AG09309 (cell line): ENCODE measurements at regions not wholly inside any gene's neighbourhood (a gene's known extent, or its start where the extent isn't known, plus 50 kb on each side); places are given as distances from the start of the nearest gene placed in this dataset.

ENCODE experiments used
- DNase-seq: peaks from one replicate; pipeline ENCODE4 v3.0.0-alpha.2; 2010; ENCODE audit warnings: low read depth
- H3K4me3 ChIP-seq: 2 replicates; pipeline ENCODE4 v1.5.1; 2011; ENCODE audit warnings: mild to moderate bottlenecking, low read depth, low read length, moderate library complexity; ENCODE audit not compliant: control insufficient read depth
- CTCF ChIP-seq: IDR thresholded peaks from 2 replicates; pipeline ENCODE4 v1.5.1; 2011; ENCODE audit warnings: mild to moderate bottlenecking, low read depth, low read length, inconsistent platforms; ENCODE audit not compliant: insufficient read depth, control insufficient read depth; ENCODE audit errors: missing control alignments

GRCh38 chr16:86848821-86849220 lies 270.5 kb downstream of the FOXL1 start:
- TF ChIP-seq CTCF, result no peak
- no peak for DNase-seq
- H3K4me3 ChIP-seq, result no peak overlapping the region

- no peak overlapping the region for H3K4me3 ChIP-seq
- no peak for DNase-seq
- TF ChIP-seq CTCF, result no peak
Measured at GRCh38 chr16:86850670-86851069, 272.3 kb downstream of the FOXL1 start.

- TF ChIP-seq CTCF, result no peak
- H3K4me3 ChIP-seq, result no peak overlapping the region
- no peak for DNase-seq
Measured at GRCh38 chr16:86852135-86852534, 273.8 kb downstream of the FOXL1 start.

- peak; percentile 99 for DNase-seq
- no peak for TF ChIP-seq CTCF
- H3K4me3 ChIP-seq, result no peak overlapping the region
Measured at GRCh38 chr16:86854058-86854621, 275.8 kb downstream of the FOXL1 start.

- TF ChIP-seq CTCF, result no peak
- no peak overlapping the region for H3K4me3 ChIP-seq
- DNase-seq, result peak; percentile 38
Measured at GRCh38 chr16:86854626-86855294, 276.4 kb downstream of the FOXL1 start.

- TF ChIP-seq CTCF, result no peak
- no peak overlapping the region for H3K4me3 ChIP-seq
Measured at GRCh38 chr16:86856946-86857586, 278.7 kb downstream of the FOXL1 start.

More at GRCh38 chr16:86856946-86857586, 278.7 kb downstream of the FOXL1 start:
- no peak for DNase-seq
